ENCODE measurements at regions not wholly inside any gene's neighbourhood (a gene's known extent, or its start where the extent isn't known, plus 50 kb on each side); places are given as distances from the start of the nearest gene placed in this dataset.

DNA sequence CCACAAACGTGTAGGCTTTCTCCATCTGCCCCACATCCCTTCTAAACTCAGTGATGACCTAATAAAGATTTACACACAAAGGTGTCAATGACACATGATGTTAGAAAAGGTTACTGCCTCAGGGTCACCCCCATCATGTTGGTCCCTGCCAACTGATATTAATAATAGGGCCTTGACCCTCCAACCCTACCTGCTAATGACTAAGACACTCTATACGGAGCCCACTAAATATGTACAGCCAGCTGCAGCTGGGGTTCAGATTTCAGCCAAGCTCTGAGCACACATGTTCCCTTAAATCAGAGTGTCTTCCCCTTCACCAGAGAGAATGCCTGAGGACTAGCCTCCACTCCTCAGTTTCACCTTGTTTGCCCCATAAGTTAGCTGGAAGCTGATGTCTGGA lies 67.4 kb upstream of the SNRPB2 start:
- no peaks in the 10 kb centered on the region for H3K4me1 ChIP-seq (ENCODE audit: control insufficient read depth in 1 of 2, insufficient read depth in 2 of 2, low read length in 2 of 2)
- WGBS (ENCODE audit: extremely low coverage, insufficient coverage, insufficient read length): no CpG with 5 or more reads among the region's 2 CpGs
- H4K12ac ChIP-seq (ENCODE audit: low read depth, low read length): no peak overlapping the region
- no peak overlapping the region for H2AK5ac ChIP-seq (ENCODE audit: low read length)
- H3K4me3 ChIP-seq (ENCODE audit: low read depth, low read length): no peak overlapping the region
- H4K91ac ChIP-seq (ENCODE audit: low read depth, low read length): no peak overlapping the region
- no peaks in the 10 kb centered on the region for H3K36me3 ChIP-seq (ENCODE audit: control insufficient read depth in 1 of 2, insufficient read depth in 2 of 2, low read length in 2 of 2)
- DNase-seq: no peak
- no peak overlapping the region for H3K18ac ChIP-seq (ENCODE audit: low read length)
- H3K9me3 ChIP-seq (ENCODE audit: insufficient read depth, low read depth, low read length): no peaks in the 10 kb centered on the region
- no peak overlapping the region for H2BK12ac ChIP-seq (ENCODE audit: low read length)
- no peak overlapping the region for H2AFZ ChIP-seq (ENCODE audit: insufficient read depth, low read length, poor library complexity)
- no peaks in the 10 kb centered on the region for H3K79me1 ChIP-seq (ENCODE audit: low read length)
- H3K4ac ChIP-seq (ENCODE audit: low read depth, low read length): no peak overlapping the region
- H2BK120ac ChIP-seq (ENCODE audit: insufficient read depth, low read length, poor library complexity): no peak overlapping the region
- H3K27ac ChIP-seq (ENCODE audit: low read depth, low read length): no peak overlapping the region
- no peak overlapping the region for H3K9ac ChIP-seq (ENCODE audit: low read length)
- H3K79me2 ChIP-seq (ENCODE audit: control insufficient read depth, insufficient read depth, low read length, poor library complexity): no peaks in the 10 kb centered on the region
- H2BK5ac ChIP-seq (ENCODE audit: low read depth, low read length, poor library complexity): no peak overlapping the region
- no peak overlapping the region for H3K4me2 ChIP-seq (ENCODE audit: low read length)
- H3K14ac ChIP-seq (ENCODE audit: low read length): no peak overlapping the region
- H3K23ac ChIP-seq (ENCODE audit: low read length): no peak overlapping the region
- H3K27me3 ChIP-seq (ENCODE audit: insufficient read depth, low read length): no peaks in the 10 kb centered on the region
- no peak overlapping the region for H4K8ac ChIP-seq (ENCODE audit: low read depth, low read length)

- H3K4me2 ChIP-seq (ENCODE audit: low read length): no peak overlapping the region
- no peaks in the 10 kb centered on the region for H3K4me1 ChIP-seq (ENCODE audit: control insufficient read depth in 1 of 2, insufficient read depth in 2 of 2, low read length in 2 of 2)
- no peak overlapping the region for H3K4ac ChIP-seq (ENCODE audit: low read depth, low read length)
- H4K12ac ChIP-seq (ENCODE audit: low read depth, low read length): no peak overlapping the region
- no peak overlapping the region for H3K14ac ChIP-seq (ENCODE audit: low read length)
- WGBS (ENCODE audit: extremely low coverage, insufficient coverage, insufficient read length): no CpG with 5 or more reads among the region's 2 CpGs
- no peak overlapping the region for H3K9ac ChIP-seq (ENCODE audit: low read length)
- H4K91ac ChIP-seq (ENCODE audit: low read depth, low read length): no peak overlapping the region
- no peak for DNase-seq
- no peak overlapping the region for H3K27ac ChIP-seq (ENCODE audit: low read depth, low read length)
- H3K23ac ChIP-seq (ENCODE audit: low read length): no peak overlapping the region
- H2BK12ac ChIP-seq (ENCODE audit: low read length): peak overlapping the region; percentile 36
- no peak overlapping the region for H3K18ac ChIP-seq (ENCODE audit: low read length)
- H3K36me3 ChIP-seq (ENCODE audit: control insufficient read depth in 1 of 2, insufficient read depth in 2 of 2, low read length in 2 of 2): no peaks in the 10 kb centered on the region
- H3K9me3 ChIP-seq (ENCODE audit: insufficient read depth, low read depth, low read length): no peaks in the 10 kb centered on the region
- H3K79me1 ChIP-seq (ENCODE audit: low read length): no peaks in the 10 kb centered on the region
- no peaks in the 10 kb centered on the region for H3K79me2 ChIP-seq (ENCODE audit: control insufficient read depth, insufficient read depth, low read length, poor library complexity)
- no peak overlapping the region for H2AFZ ChIP-seq (ENCODE audit: insufficient read depth, low read length, poor library complexity)
- no peak overlapping the region for H2BK120ac ChIP-seq (ENCODE audit: insufficient read depth, low read length, poor library complexity)
- no peak overlapping the region for H3K4me3 ChIP-seq (ENCODE audit: low read depth, low read length)
- H2BK5ac ChIP-seq (ENCODE audit: low read depth, low read length, poor library complexity): no peak overlapping the region
- no peak overlapping the region for H4K8ac ChIP-seq (ENCODE audit: low read depth, low read length)
- peak overlapping the region; percentile 29 for H2AK5ac ChIP-seq (ENCODE audit: low read length)
- H3K27me3 ChIP-seq (ENCODE audit: insufficient read depth, low read length): no peaks in the 10 kb centered on the region
These were observed 68.1 kb upstream of the SNRPB2 start for GRCh38 chr20:16661756-16662155.

GRCh38 chr20:16654858-16655535 lies 74.8 kb upstream of the SNRPB2 start:
- H3K23ac ChIP-seq (ENCODE audit: low read length): no peak overlapping the region
- no peak overlapping the region for H3K4ac ChIP-seq (ENCODE audit: low read depth, low read length)
- no peak overlapping the region for H2AFZ ChIP-seq (ENCODE audit: insufficient read depth, low read length, poor library complexity)
- peak overlapping the region; percentile 28 for H3K14ac ChIP-seq (ENCODE audit: low read length)
- no peak overlapping the region for H3K18ac ChIP-seq (ENCODE audit: low read length)
- H4K8ac ChIP-seq (ENCODE audit: low read depth, low read length): no peak overlapping the region
- peak in 1 of 2 donors; percentile 7 for DNase-seq
- no peak overlapping the region for H2BK120ac ChIP-seq (ENCODE audit: insufficient read depth, low read length, poor library complexity)
- no peak overlapping the region for H3K4me3 ChIP-seq (ENCODE audit: low read depth, low read length)
- H3K4me1 ChIP-seq (ENCODE audit: control insufficient read depth in 1 of 2, insufficient read depth in 2 of 2, low read length in 2 of 2): peaks cover 3 to 6% of the 10 kb centered on the region in 2 experiments
- no peaks in the 10 kb centered on the region for H3K9me3 ChIP-seq (ENCODE audit: insufficient read depth, low read depth, low read length)
- H4K91ac ChIP-seq (ENCODE audit: low read depth, low read length): no peak overlapping the region
- H3K4me2 ChIP-seq (ENCODE audit: low read length): no peak overlapping the region
- no peak overlapping the region for H4K12ac ChIP-seq (ENCODE audit: low read depth, low read length)
- peaks cover 1 to 2% of the 10 kb centered on the region in 2 experiments for H3K36me3 ChIP-seq (ENCODE audit: control insufficient read depth in 1 of 2, insufficient read depth in 2 of 2, low read length in 2 of 2)
- H3K79me1 ChIP-seq (ENCODE audit: low read length): no peaks in the 10 kb centered on the region
- no peak overlapping the region for H2AK5ac ChIP-seq (ENCODE audit: low read length)
- H3K9ac ChIP-seq (ENCODE audit: low read length): no peak overlapping the region
- H2BK5ac ChIP-seq (ENCODE audit: low read depth, low read length, poor library complexity): no peak overlapping the region
- H3K27me3 ChIP-seq (ENCODE audit: insufficient read depth, low read length): no peaks in the 10 kb centered on the region
- WGBS (ENCODE audit: extremely low coverage, insufficient coverage, insufficient read length): no CpG with 5 or more reads among the region's 5 CpGs
- peak overlapping the region; percentile 11 for H2BK12ac ChIP-seq (ENCODE audit: low read length)
- no peaks in the 10 kb centered on the region for H3K79me2 ChIP-seq (ENCODE audit: control insufficient read depth, insufficient read depth, low read length, poor library complexity)
- H3K27ac ChIP-seq (ENCODE audit: low read depth, low read length): no peak overlapping the region

DNA sequence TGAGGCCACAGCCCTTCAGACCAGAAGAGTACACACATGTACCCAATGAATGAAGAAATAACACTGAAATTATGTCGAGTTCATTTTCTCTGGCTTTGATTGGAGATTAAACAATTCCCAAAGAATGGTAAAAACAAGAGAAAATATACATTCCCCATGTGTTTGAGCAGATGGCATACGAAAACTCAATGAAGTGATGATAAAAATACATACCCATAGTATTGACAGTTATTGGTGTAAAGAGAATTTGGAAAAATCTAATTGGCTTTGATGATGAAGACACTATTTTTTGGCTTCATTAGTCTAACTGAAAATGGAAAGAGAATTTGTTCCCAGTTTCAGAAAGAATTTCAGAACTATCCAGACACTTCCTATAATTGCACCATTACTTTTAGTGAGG lies 76.6 kb upstream of the SNRPB2 start:
- Histone ChIP-seq H3K79me2 (ENCODE audit: control insufficient read depth, insufficient read depth, low read length, poor library complexity) (no peaks in the 10 kb centered on the region), H3K9me3 (ENCODE audit: insufficient read depth, low read depth, low read length) (no peaks in the 10 kb centered on the region), H4K12ac (ENCODE audit: low read depth, low read length) (no peak overlapping the region), H4K8ac (ENCODE audit: low read depth, low read length) (no peak overlapping the region), H2BK5ac (ENCODE audit: low read depth, low read length, poor library complexity) (no peak overlapping the region), H2BK12ac (ENCODE audit: low read length) (no peak overlapping the region), H3K9ac (ENCODE audit: low read length) (no peak overlapping the region), H3K27ac (ENCODE audit: low read depth, low read length) (no peak overlapping the region), H3K27me3 (ENCODE audit: insufficient read depth, low read length) (no peaks in the 10 kb centered on the region), H3K4ac (ENCODE audit: low read depth, low read length) (no peak overlapping the region), H3K4me2 (ENCODE audit: low read length) (no peak overlapping the region), H3K23ac (ENCODE audit: low read length) (no peak overlapping the region), H3K4me1 (ENCODE audit: control insufficient read depth in 1 of 2, insufficient read depth in 2 of 2, low read length in 2 of 2) (peaks cover 3 to 6% of the 10 kb centered on the region in 2 experiments), H3K14ac (ENCODE audit: low read length) (no peak overlapping the region), H3K18ac (ENCODE audit: low read length) (no peak overlapping the region), H2BK120ac (ENCODE audit: insufficient read depth, low read length, poor library complexity) (no peak overlapping the region), H3K4me3 (ENCODE audit: low read depth, low read length) (no peak overlapping the region), H2AK5ac (ENCODE audit: low read length) (no peak overlapping the region), H3K79me1 (ENCODE audit: low read length) (no peaks in the 10 kb centered on the region), H2AFZ (ENCODE audit: insufficient read depth, low read length, poor library complexity) (no peak overlapping the region), H3K36me3 (ENCODE audit: control insufficient read depth in 1 of 2, insufficient read depth in 2 of 2, low read length in 2 of 2) (peaks cover 1 to 2% of the 10 kb centered on the region in 2 experiments), H4K91ac (ENCODE audit: low read depth, low read length) (no peak overlapping the region)
- WGBS (ENCODE audit: extremely low coverage, insufficient coverage, insufficient read length): no CpG with 5 or more reads among the region's 2 CpGs
- no peak for DNase-seq

All from trophoblast cell (in vitro differentiated cells and primary cell).